ENCODE measurements at regions not wholly inside any gene's neighbourhood (a gene's known extent, or its start where the extent isn't known, plus 50 kb on each side); places are given as distances from the start of the nearest gene placed in this dataset.

- TF ChIP-seq CTCF (IDR thresholded peaks at IDR 0.05) (no peak), EZH2phosphoT487 (IDR thresholded peaks at IDR 0.05) (no peak), EZH2 (IDR thresholded peaks at IDR 0.05) (no peak)
These were observed 92.9 kb upstream of the ZSWIM2 start for GRCh38 chr2:186941853-186942252.

All from neural progenitor cell (in vitro differentiated cells).